ENCODE measurements at regions not wholly inside any gene's neighbourhood (a gene's known extent, or its start where the extent isn't known, plus 50 kb on each side); places are given as distances from the start of the nearest gene placed in this dataset.
"Not testable (repeated sequence)": the region's sequence is repeated elsewhere in the genome, so short reads cannot be mapped to it uniquely, and the experiment has no call there.

DNA sequence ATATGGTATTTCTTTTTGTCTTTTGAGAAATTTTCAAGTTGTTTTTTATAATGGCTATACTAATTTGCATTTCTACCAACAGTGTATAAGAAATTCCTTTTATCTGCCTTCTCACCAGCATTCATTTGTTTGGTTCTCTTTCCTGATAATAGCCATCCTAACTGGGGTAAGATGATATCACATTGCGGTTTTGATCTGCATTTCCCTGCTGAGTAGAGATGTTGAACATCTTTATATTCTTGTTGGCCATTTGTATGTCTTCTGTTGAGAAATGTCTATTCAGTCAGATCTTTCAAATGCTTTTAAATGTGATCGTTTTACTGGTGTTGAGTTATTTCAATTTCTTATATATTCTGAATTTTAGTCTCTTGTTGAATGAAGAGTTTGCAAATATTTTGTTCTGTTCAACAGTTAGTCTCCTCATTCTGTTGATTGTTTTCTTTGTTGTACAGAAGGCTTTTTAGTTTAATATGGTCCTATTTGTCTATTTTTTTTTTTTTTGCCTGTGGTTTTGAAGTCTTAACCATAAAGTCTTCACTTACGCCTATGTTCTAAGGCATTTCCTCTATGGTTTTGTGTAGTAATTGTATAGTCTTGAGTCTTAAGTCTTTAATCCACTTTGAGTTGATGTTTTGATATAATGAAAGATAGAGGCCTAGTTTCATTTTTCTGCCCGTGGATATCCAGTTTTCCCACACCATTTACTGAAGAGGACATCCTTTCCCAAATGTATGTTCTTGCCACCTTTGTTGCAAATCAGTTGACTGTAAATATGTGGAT lies 1566.9 kb downstream of the STIM2 start:
- Mint-ChIP-seq H3K4me3 (no peak overlapping the region), H3K27ac (no peak overlapping the region), H3K27me3 (no peaks in the 10 kb centered on the region), H3K4me1 (no peaks in the 10 kb centered on the region), H3K36me3 (no peaks in the 10 kb centered on the region), H3K9me3 (peaks cover 1% of the 10 kb centered on the region)
- DNase-seq = no peak

DNA sequence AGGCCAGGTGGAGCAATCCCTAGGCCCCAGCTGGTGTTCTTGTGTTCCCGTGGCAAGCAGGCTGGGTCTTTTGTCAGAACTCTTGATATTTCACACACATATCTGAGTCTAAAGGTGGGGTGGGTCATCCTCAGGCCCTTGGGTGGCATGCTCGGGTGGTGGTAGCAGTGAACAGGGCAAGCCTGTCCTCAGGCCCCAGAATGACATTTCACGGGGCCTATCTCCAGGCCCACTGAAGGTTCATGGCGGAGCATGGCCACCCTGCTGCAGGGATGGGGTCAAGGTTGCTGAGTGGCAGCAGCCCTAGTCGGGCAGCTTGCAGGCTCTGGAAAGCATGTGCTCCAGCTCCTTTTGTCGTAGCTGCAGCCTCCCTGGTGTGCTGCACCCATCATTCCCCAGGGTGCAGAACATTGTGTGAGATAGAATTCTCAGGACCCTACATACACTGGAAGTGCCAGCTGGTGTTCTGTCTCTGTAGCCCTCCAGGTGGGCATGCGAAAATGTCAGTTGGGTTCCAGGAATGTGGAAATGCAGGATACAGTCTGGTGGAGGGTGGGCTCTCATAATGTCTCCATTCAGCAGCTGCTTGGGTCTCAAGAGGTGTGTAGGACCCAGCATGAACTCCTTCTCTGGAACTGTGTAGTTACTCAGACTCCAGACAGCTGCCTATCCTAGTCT lies 1571.8 kb downstream of the STIM2 start:
- H3K4me1 Mint-ChIP-seq = no peaks in the 10 kb centered on the region

GRCh38 chr4:28435314-28435713 lies 1574.7 kb downstream of the STIM2 start:
- no peak for DNase-seq
- Mint-ChIP-seq H3K9me3 (no peaks in the 10 kb centered on the region), H3K27ac (no peak overlapping the region), H3K27me3 (no peaks in the 10 kb centered on the region), H3K36me3 (no peaks in the 10 kb centered on the region), H3K4me3 (no peak overlapping the region), H3K4me1 (no peaks in the 10 kb centered on the region)

More for the DNA sequence above, 1571.8 kb downstream of the STIM2 start:
- no peak for DNase-seq
- peaks cover 1% of the 10 kb centered on the region for H3K9me3 Mint-ChIP-seq
- no peak overlapping the region for H3K27ac Mint-ChIP-seq
- no peak overlapping the region for H3K4me3 Mint-ChIP-seq
- no peaks in the 10 kb centered on the region for H3K36me3 Mint-ChIP-seq
- no peaks in the 10 kb centered on the region for H3K27me3 Mint-ChIP-seq

DNA sequence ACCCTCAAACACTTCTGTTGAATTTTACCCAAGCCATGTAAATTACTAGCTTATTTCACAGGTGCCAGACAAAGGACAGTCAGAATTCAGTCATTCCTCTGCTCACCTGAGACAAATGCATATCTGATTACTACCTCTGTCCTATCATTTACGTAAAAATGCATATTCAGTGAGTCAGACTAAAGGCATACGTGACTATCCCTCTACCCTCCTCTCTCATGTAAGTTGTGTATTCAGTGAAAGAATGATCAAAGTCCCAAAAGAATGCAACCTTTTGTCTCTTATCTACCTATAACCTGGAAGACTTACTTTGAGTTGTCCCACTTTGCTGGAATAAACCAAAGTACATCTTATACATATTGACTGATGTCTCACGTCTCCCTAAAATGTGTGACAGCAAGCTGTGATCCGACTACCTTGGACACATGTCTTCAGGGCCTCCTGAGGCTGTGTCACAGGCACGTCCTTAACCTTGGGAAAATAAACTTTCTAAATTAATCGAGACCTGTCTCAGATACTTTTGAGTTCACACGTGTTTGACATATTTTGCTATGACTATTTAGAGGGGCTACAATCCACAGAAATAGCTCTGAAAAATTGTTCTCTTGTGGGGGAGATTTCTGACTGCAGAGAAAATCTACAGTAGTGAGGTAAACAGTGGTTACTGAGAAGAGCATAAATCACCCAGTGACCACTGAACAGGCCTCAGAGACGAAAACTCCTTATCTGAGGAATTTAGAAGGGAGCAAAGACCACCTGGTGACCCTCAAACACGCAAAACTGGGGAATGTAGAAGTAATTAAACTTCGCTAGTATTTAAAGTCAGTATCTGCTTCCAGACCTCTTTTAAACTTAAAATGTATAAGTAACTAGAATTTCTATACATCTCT lies 1575.8 kb downstream of the STIM2 start:
- Mint-ChIP-seq H3K27me3 (no peaks in the 10 kb centered on the region), H3K36me3 (no peaks in the 10 kb centered on the region), H3K4me1 (no peaks in the 10 kb centered on the region), H3K27ac (no peak overlapping the region), H3K9me3 (no peaks in the 10 kb centered on the region), H3K4me3 (no peak overlapping the region)
- no peak for DNase-seq

- peaks cover 8% of the 10 kb centered on the region for H3K9me3 Mint-ChIP-seq
- H3K27me3 Mint-ChIP-seq = no peaks in the 10 kb centered on the region
- DNase-seq = no peak
- H3K4me1 Mint-ChIP-seq = no peaks in the 10 kb centered on the region
- H3K4me3 Mint-ChIP-seq = no peak overlapping the region
- H3K27ac Mint-ChIP-seq = no peak overlapping the region
- no peaks in the 10 kb centered on the region for H3K36me3 Mint-ChIP-seq
Measured at GRCh38 chr4:28443371-28443770, 1582.7 kb downstream of the STIM2 start.

DNA sequence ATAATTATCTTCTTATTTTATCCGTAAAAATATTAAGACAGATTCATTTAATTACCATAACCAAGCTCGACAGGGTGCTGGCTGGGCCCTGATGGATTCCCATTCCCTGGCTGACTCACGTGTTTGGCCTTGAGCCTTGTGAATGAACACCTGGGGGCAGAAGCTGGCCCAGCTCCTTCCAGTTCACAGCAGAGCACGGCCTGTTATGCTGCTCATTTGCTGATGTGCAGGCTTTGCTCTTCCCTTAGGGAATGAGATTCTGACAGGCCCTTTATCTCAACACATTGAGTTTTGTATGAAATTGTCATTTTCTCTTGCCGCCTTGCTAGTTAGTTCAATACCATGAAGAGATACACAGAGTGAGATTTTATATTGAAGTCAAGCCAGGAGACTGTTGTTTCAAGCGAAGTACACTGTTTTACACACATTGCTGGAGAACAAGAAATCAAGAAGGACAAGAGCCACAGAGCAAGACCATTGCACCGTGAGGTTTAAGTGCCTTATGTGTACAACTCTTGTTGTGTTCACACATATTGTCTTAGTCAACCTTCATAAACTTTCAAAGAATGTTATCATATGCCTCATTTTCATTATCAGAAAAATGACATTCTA lies 1583.3 kb downstream of the STIM2 start:
- Mint-ChIP-seq H3K4me3 (no peak overlapping the region), H3K36me3 (no peaks in the 10 kb centered on the region), H3K27ac (no peak overlapping the region), H3K27me3 (no peaks in the 10 kb centered on the region), H3K9me3 (peaks cover 8% of the 10 kb centered on the region), H3K4me1 (no peaks in the 10 kb centered on the region)
- no peak for DNase-seq

GRCh38 chr4:28444886-28445496 lies 1584.3 kb downstream of the STIM2 start:
- DNase-seq = no peak
- Mint-ChIP-seq H3K36me3 (no peaks in the 10 kb centered on the region), H3K4me1 (no peaks in the 10 kb centered on the region), H3K4me3 (no peak overlapping the region), H3K27me3 (no peaks in the 10 kb centered on the region), H3K27ac (no peak overlapping the region), H3K9me3 (peaks cover 11% of the 10 kb centered on the region)

DNA sequence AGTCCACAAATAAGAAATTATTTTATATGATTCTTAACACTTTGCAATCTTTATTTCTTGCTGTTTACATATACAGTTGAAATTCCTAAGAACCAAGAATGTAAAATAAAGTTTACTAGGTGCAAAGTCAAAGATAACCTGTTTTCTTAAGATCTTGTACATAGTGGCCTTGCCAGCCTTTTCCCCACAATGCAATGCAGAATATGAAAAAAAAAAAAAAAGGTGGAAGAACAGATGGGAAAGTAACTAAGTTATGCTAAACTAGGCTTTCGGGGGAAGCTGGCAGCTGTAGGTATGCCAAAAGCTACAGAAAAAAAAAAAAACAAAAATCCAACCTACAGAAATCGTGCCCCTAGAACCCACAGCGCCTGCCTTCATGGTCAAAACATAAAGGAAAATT lies 1588.4 kb downstream of the STIM2 start:
- Mint-ChIP-seq H3K9me3 (peaks cover 13% of the 10 kb centered on the region), H3K36me3 (no peaks in the 10 kb centered on the region), H3K4me1 (no peaks in the 10 kb centered on the region), H3K27ac (no peak overlapping the region), H3K27me3 (no peaks in the 10 kb centered on the region), H3K4me3 (no peak overlapping the region)
- no peak for DNase-seq

DNA sequence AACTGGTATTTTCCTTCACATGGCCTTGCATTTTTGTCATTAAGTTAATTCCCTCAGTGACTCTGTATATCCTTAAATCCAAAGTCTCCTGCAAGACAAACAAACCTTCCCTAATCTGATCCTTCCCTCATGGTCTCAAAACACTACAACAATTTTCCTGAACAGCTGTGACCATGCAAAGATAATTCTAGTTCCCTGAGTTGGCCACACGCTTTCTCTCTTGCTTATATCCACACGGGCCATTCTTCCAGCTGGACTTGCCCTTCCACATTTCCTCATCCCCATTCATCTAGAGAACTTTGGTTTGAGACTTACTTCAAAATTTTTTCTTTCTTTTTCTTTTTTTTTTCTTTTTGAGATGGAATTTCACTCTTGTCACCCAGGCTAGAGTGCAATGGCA lies 1590.7 kb downstream of the STIM2 start:
- peaks cover 16% of the 10 kb centered on the region for H3K9me3 Mint-ChIP-seq
- H3K4me1 Mint-ChIP-seq = no peaks in the 10 kb centered on the region
- H3K36me3 Mint-ChIP-seq = no peaks in the 10 kb centered on the region
- no peak for DNase-seq
- no peak overlapping the region for H3K27ac Mint-ChIP-seq
- H3K4me3 Mint-ChIP-seq = no peak overlapping the region
- H3K27me3 Mint-ChIP-seq = no peaks in the 10 kb centered on the region

- H3K27me3 Mint-ChIP-seq = no peaks in the 10 kb centered on the region
Measured at GRCh38 chr4:28462766-28463700, 1602.4 kb downstream of the STIM2 start.

DNA sequence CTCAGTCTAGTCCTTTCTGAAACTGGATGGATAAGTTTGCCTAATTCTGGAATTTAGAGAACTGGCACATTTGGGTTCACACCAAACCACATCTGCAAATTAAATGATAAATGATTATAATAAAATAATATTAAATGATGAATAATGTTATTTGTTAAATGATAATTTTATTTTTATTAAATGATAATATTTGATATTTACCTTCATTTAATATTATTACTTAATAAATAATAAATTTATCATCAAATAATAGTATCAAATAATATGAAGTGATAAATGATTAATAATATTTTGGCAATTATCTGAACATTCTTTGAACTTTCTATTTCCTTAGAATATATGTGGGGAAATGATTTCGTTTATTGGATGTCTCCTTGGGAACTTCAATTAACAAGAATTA lies 1604.2 kb downstream of the STIM2 start:
- H3K4me1 Mint-ChIP-seq = no peaks in the 10 kb centered on the region
- no peaks in the 10 kb centered on the region for H3K36me3 Mint-ChIP-seq
- H3K27me3 Mint-ChIP-seq = no peaks in the 10 kb centered on the region
- DNase-seq = no peak
- peaks cover 2% of the 10 kb centered on the region for H3K9me3 Mint-ChIP-seq
- H3K27ac Mint-ChIP-seq = no peak overlapping the region
- no peak overlapping the region for H3K4me3 Mint-ChIP-seq

More at GRCh38 chr4:28462766-28463700, 1602.4 kb downstream of the STIM2 start:
- Mint-ChIP-seq H3K36me3 (no peaks in the 10 kb centered on the region), H3K27ac (no peak overlapping the region), H3K4me1 (no peaks in the 10 kb centered on the region), H3K9me3 (no peaks in the 10 kb centered on the region), H3K4me3 (no peak overlapping the region)
- no peak for DNase-seq

- not testable (repeated sequence) for H3K36me3 Mint-ChIP-seq, H3K4me1 Mint-ChIP-seq, H3K4me3 Mint-ChIP-seq, H3K27ac Mint-ChIP-seq, H3K9me3 Mint-ChIP-seq, DNase-seq, H3K27me3 Mint-ChIP-seq
Measured at GRCh38 chr4:28466886-28467285, 1606.2 kb downstream of the STIM2 start.

DNA sequence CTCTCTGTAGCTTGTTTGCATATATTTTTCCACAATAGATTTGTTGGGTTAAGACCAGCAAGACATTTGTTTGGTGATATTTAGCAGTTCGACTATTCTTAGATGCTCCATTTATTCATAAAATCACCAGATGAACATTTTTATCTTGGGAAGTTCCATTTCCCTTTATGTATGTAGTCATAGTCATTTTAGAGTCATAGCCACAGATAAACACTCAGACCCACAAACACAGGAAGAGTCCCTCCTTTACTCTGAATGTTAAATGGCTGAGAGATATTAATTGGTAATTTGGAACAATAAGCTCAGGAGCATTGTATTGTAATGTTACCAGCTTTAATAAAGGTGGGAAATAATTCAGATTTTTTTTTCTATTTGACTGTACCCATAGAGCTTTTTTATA lies 1608.7 kb downstream of the STIM2 start:
- H3K36me3 Mint-ChIP-seq = no peaks in the 10 kb centered on the region
- H3K4me1 Mint-ChIP-seq = no peaks in the 10 kb centered on the region
- no peaks in the 10 kb centered on the region for H3K27me3 Mint-ChIP-seq
- no peak overlapping the region for H3K27ac Mint-ChIP-seq
- H3K4me3 Mint-ChIP-seq = no peak overlapping the region
- peaks cover 2% of the 10 kb centered on the region for H3K9me3 Mint-ChIP-seq
- no peak for DNase-seq

DNA sequence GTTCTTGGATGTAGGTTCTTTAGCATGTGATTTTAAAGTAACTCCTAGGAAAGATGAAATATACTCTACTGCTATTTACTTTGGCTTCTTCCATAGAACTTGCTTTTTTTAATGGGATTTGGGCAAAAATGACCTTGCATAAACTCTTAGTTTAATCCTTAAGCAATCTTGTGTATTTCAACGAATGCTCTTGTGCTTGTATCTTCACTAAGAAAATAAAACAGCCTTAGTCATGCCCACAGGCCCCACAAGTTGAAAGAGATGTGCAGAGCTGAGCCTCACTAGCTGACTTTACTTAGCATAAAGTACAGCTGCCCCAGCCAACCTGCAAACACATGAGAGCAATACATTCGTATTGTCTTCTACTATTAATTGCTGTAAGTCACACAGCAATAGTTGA lies 1609.2 kb downstream of the STIM2 start:
- DNase-seq = no peak
- Mint-ChIP-seq H3K4me1 (no peaks in the 10 kb centered on the region), H3K9me3 (peaks cover 2% of the 10 kb centered on the region), H3K27me3 (no peaks in the 10 kb centered on the region), H3K4me3 (no peak overlapping the region), H3K27ac (no peak overlapping the region), H3K36me3 (no peaks in the 10 kb centered on the region)
